MM.1S (cell line): ENCODE measurements at regions not wholly inside any gene's neighbourhood (a gene's known extent, or its start where the extent isn't known, plus 50 kb on each side); places are given as distances from the start of the nearest gene placed in this dataset.

Experiments used
- DNase-seq: peaks from one replicate; pipeline ENCODE4 v3.0.0-alpha.2; 2015
- H2AFZ ChIP-seq: fragments of 300-600 bp; sonication (generic); 2 replicates; pipeline ENCODE4 v1.6.0; 2016; ENCODE audit warnings: antibody characterized with exemption, low read length
- H3F3A ChIP-seq: fragments of 300-600 bp; sonication (generic); 2 replicates; pipeline ENCODE4 v1.6.1; 2016; ENCODE audit warnings: mild to moderate bottlenecking, antibody characterized with exemption, low read length, moderate library complexity, mixed read lengths; ENCODE audit not compliant: insufficient read depth
- H3K27ac ChIP-seq: fragments of 300-600 bp; sonication (generic); 2 replicates; pipeline ENCODE4 v1.5.1; 2016; ENCODE audit warnings: mild to moderate bottlenecking, low read length
- H3K27me3 ChIP-seq: fragments of 300-600 bp; sonication (generic); replicated peaks from 2 replicates; pipeline ENCODE4 v1.6.0; 2016; ENCODE audit warnings: low read length; ENCODE audit not compliant: insufficient read depth
- H3K36me3 ChIP-seq: fragments of 300-600 bp; sonication (generic); replicated peaks from 2 replicates; pipeline ENCODE4 v1.6.1; 2016; ENCODE audit warnings: mild to moderate bottlenecking, low read length, mixed read lengths; ENCODE audit not compliant: insufficient read depth
- H3K4me1 ChIP-seq: fragments of 300-600 bp; sonication (generic); 2 replicates; pipeline ENCODE4 v1.6.1; 2016; ENCODE audit warnings: low read length, mixed read lengths
- H3K4me2 ChIP-seq: fragments of 300-600 bp; sonication (generic); 2 replicates; pipeline ENCODE4 v1.6.0; 2016; ENCODE audit warnings: low read depth, low read length
- H3K4me3 ChIP-seq: fragments of 300-600 bp; sonication (generic); 2 replicates; pipeline ENCODE4 v1.5.1; 2016; ENCODE audit warnings: low read length, mixed read lengths
- H3K79me2 ChIP-seq: fragments of 300-600 bp; sonication (generic); 2 replicates; pipeline ENCODE4 v1.6.1; 2016; ENCODE audit warnings: mixed run types, low read length, mixed read lengths
- H3K9ac ChIP-seq: fragments of 300-600 bp; sonication (generic); 2 replicates; pipeline ENCODE4 v1.6.1; 2016; ENCODE audit warnings: low read length, mixed read lengths
- H3K9me2 ChIP-seq: fragments of 300-600 bp; sonication (generic); replicated peaks from 2 replicates; pipeline ENCODE4 v1.6.1; 2016; ENCODE audit warnings: mild to moderate bottlenecking, low read length, mixed read lengths; ENCODE audit not compliant: insufficient read depth
- H3K9me3 ChIP-seq: fragments of 300-600 bp; sonication (generic); replicated peaks from 2 replicates; pipeline ENCODE4 v1.6.1; 2016; ENCODE audit warnings: mild to moderate bottlenecking, low read length, mixed read lengths; ENCODE audit not compliant: insufficient read depth
- H4K20me1 ChIP-seq: fragments of 300-600 bp; sonication (generic); 2 replicates; pipeline ENCODE4 v1.6.1; 2016; ENCODE audit warnings: mild to moderate bottlenecking, low read length, moderate library complexity, mixed read lengths; ENCODE audit not compliant: insufficient read depth
- CTCF ChIP-seq: fragments of 300-600 bp; sonication (generic); IDR thresholded peaks from 2 replicates; pipeline ENCODE4 v1.5.1; 2016; ENCODE audit warnings: antibody characterized with exemption, low read length, mixed read lengths
- EZH2 ChIP-seq: fragments of 300-600 bp; sonication (generic); optimal IDR thresholded peaks from 2 replicates; pipeline ENCODE3; 2017; ENCODE audit warnings: low read depth, mild to moderate bottlenecking, antibody characterized with exemption, low read length, mixed read lengths
- EZH2phosphoT487 ChIP-seq: fragments of 300-600 bp; sonication (generic); IDR thresholded peaks from 2 replicates; pipeline ENCODE4 v1.6.1; 2018; ENCODE audit warnings: antibody characterized with exemption, low read length

- Histone ChIP-seq H3K9me2 (no peaks in the 10 kb centered on the region), H3K79me2 (no peaks in the 10 kb centered on the region), H3K27ac (no peak overlapping the region), H3K9ac (no peak overlapping the region), H2AFZ (no peak overlapping the region), H3K4me3 (no peak overlapping the region), H3F3A (no peaks in the 10 kb centered on the region), H3K36me3 (no peaks in the 10 kb centered on the region), H3K27me3 (no peaks in the 10 kb centered on the region; the same call in 1 of the 2 replicates), H4K20me1 (no peaks in the 10 kb centered on the region), H3K9me3 (no peaks in the 10 kb centered on the region), H3K4me2 (no peak overlapping the region), H3K4me1 (no peaks in the 10 kb centered on the region)
- no peak for DNase-seq
- no peak for TF ChIP-seq CTCF
- no peak for TF ChIP-seq EZH2phosphoT487
- no peak for TF ChIP-seq EZH2
These were observed 96.2 kb downstream of the GLRX3 start for GRCh38 chr10:130232166-130233034.

- Histone ChIP-seq H3K9me3 (no peaks in the 10 kb centered on the region), H3K79me2 (no peaks in the 10 kb centered on the region), H4K20me1 (no peaks in the 10 kb centered on the region), H3K27ac (no peak overlapping the region), H3K36me3 (no peaks in the 10 kb centered on the region), H3K27me3 (no peaks in the 10 kb centered on the region; the same call in 1 of the 2 replicates), H3K4me2 (no peak overlapping the region), H3K9ac (no peak overlapping the region), H3K4me3 (no peak overlapping the region), H3K4me1 (no peaks in the 10 kb centered on the region), H3F3A (no peaks in the 10 kb centered on the region), H3K9me2 (no peaks in the 10 kb centered on the region), H2AFZ (no peak overlapping the region)
- TF ChIP-seq CTCF, result no peak
- DNase-seq, result no peak
These were observed 96.8 kb downstream of the GLRX3 start for GRCh38 chr10:130233035-130233360.

- no peaks in the 10 kb centered on the region for H3K79me2 ChIP-seq
- no peaks in the 10 kb centered on the region for H3K9me3 ChIP-seq
- H3K36me3 ChIP-seq, result no peaks in the 10 kb centered on the region
- no peaks in the 10 kb centered on the region for H3K9me2 ChIP-seq
- no peak overlapping the region for H3K4me2 ChIP-seq
- H3K4me1 ChIP-seq, result no peaks in the 10 kb centered on the region
- H3K9ac ChIP-seq, result no peak overlapping the region
- no peak overlapping the region for H3K27ac ChIP-seq
- no peak for TF ChIP-seq CTCF
- no peak for TF ChIP-seq EZH2
- no peak for TF ChIP-seq EZH2phosphoT487
- H3F3A ChIP-seq, result no peaks in the 10 kb centered on the region
- H2AFZ ChIP-seq, result no peak overlapping the region
- no peaks in the 10 kb centered on the region for H4K20me1 ChIP-seq
- no peak for DNase-seq
- no peak overlapping the region for H3K4me3 ChIP-seq
- H3K27me3 ChIP-seq, result no peaks in the 10 kb centered on the region; the same call in 1 of the 2 replicates
These were observed 97.2 kb downstream of the GLRX3 start for GRCh38 chr10:130233426-130233825.
